Medulla oblongata (tissue), 1 donor: ENCODE measurements at regions not wholly inside any gene's neighbourhood (a gene's known extent, or its start where the extent isn't known, plus 50 kb on each side); places are given as distances from the start of the nearest gene placed in this dataset.

ENCODE experiments used
- DNase-seq: peaks from one replicate; pipeline ENCODE4 v3.0.0-alpha.2; 2015; ENCODE audit errors: extremely low spot score

DNA sequence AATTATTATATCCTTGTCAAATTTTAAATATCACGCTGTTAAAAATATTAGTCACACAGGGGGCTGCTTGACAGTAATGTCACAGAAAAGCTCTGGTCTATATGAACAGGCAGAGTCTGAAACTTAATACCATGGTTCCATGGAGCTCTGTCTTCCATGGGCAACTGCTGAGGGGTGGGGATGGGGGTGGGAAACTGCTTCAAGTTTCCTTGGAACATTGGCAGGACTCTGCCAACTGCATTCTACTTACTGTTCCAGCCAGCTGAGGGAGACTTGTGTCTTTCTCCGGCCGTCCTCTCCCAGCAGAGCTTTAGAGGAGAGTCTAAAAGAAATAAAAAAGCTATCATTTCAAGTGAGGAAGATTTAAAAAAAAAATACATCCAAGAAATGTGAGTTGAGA is 348.7 kb downstream of the ZIC1 start:
- DNase-seq, result peak; percentile 41

DNA sequence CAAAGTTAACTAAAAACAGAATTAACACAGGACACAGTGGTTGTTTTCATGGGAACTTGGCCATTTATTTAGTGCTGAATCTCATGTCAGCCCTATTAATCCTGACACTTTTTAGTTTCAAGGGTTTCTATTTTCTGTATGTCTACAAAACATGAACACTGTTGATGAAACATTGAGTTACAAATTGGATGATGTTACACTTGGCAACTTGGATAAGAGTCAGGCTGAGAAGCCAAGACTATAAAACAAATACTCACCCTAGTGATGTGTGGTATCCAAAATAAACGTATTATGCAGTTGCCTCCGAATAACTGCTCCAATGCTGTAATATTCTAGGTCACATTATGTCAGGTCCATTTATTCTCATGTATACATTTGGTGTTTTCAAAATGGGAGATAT is 349.6 kb downstream of the ZIC1 start:
- DNase-seq, result peak; percentile 8

DNA sequence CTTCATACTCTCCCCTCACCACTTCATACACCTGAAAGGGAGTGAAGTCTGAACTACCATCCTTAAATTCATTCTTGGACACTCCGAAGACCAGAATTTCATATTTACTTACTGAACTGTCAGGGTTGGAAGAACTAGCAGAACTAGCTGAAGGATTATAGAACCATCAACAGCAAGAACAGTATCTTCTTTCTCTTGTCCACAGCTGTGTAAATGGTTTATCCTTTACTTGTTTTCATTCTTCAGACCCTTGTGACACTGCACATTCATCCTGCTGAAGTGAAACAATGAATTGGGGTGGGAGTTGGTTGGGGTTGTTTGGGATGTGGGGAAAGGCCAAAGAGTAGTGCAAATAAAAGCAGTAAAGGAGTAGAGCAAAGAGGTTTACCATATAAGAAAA is 350.9 kb downstream of the ZIC1 start:
- no peak for DNase-seq

DNA sequence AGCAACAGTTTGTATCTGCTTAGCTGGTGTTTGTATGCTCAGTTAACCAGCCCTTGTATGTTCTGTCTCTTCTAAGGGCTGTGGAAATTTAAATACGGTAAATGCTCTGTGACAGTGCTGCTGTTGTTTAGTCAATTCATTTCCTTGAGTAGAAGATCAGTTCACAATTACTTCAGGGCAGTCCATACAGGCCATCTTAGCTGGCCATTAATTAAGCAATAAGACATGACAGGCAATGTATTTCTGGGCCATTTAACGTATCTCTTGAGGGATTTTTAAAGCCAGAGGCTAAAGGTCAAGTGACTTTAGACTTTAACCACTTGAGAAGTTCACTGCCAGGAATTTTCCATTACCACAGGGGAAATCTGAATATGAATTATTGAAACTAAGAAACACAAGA is 351.8 kb downstream of the ZIC1 start:
- DNase-seq, result no peak

DNA sequence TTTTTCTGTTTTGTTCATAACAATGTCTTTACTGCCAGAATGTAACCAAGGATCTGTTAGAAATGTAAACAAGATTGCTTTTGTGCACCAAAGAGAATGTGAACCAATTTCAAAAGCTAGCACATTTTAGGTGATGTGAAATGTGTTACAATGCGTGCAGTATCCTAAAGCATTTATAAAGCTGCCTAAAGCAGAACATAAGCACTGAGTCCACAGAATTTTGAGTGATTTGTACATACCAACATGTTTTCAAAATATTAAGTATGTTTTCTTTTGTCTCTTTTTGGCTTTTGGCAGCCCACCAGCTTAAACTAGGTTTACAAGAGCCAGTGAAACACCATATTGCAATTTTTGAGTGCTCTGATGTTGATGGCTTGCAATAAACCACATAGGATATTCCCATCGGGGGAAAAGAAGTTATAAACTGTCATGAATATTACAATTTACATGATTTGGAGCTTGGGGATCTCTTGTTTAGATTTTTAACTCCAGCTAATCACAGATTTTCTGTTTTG is 364.0 kb downstream of the ZIC1 start:
- DNase-seq, result no peak

DNA sequence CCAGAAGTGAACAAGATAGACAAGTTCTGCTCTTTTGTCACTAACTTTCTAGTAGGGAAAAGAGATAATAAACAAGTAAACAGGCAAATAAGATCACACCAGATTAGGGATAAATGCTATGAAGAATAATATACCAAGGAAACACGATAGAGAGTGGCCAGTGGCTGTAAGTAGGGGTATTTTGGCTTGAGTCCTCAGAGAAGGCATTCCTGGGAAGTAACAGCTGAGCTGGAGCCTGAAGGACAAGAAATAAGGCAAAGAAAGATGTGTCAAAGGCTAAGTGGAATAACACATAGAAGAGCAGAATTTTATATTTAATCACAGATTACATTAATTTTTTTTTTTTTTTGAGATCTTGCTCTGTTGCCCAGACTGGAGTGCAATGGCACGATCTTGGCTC is 366.2 kb downstream of the ZIC1 start:
- DNase-seq, result no peak

DNA sequence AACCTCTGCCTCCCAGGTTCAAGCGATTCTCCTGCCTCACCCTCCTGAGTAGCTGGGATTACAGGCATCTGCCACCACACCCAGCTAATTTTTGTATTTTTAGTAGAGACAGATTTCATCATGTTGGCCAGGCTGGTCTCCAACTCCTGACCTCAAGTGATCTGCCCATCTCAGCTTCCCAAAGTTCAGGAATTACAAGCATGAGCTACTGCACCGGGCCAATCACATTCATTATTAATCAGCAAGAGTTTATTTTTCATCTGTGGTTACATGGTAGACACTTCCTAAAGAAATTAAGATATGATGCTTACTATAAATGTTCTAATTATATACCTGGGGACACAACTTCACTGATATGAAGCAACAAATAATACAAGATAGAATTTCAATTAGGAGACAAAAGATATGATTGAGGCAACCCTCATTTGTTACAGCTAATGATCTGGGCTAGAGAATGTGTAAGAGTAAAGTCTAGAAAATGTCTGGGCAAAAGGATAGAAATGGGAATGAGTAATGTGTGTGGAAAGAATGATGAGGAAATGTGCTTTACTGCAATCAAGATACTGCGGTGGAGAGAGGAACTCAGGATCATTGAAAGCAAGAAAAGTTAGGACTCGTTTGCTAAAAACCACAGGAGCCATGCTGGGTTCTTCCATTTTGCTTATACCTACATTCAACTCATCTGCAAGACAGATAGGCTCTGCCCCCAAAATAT is 366.8 kb downstream of the ZIC1 start:
- no peak for DNase-seq

DNA sequence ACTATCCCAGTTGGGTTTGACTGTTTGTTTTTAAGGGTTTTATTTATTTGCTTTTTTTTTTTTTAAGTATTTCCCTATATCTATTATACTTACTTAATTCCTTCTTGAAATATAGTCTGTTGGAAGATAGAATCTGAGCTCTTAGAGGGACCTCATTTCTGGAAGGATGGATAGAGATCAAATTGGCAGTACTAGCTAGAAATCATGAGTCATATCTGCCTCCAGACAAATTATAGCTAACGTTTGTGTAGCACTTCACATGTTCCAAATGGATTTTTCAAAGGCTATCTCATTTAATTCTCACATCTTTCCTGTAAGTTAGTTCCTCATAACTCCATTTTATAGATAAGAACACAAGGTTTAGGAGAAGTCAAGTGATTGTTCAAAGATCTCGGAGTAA is 384.7 kb downstream of the ZIC1 start:
- DNase-seq, result no peak

DNA sequence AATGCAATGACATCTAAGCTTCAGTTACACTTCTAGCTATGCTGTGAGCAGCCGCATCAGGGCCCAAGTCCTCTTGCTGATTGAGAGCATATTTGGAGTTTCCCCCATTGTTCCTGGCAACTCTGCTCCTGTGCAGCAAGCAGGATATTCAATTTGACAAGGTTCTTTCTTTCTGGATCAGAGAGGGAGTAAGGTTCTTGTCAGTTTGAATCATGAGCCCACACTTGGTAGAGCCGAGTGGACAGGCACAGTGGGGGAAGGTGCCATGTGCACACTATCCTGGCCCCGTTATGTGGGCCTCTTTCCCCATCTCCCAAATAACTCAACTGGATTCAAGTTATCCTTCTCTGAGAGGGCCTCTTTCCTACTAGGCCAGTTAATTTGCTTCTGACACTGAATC is 385.4 kb downstream of the ZIC1 start:
- DNase-seq, result no peak

DNA sequence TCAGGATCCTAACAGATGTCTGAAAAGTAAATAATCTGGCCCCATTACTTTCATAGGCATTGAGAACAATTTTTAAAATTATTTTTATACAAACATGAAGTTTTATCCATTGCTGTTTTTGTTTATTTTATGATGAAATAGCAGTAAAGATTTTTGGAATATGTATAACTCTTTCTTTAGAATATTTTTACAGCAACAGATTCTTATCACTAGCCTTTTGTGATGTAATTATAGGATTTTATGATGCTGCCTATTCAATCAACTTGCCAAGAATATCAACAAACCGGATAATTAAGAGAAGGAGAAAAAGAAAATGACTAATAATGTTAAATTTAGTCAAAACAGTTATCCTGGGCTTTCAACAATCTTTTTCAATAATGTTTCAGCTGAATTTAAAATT is 386.3 kb downstream of the ZIC1 start:
- DNase-seq, result no peak

DNA sequence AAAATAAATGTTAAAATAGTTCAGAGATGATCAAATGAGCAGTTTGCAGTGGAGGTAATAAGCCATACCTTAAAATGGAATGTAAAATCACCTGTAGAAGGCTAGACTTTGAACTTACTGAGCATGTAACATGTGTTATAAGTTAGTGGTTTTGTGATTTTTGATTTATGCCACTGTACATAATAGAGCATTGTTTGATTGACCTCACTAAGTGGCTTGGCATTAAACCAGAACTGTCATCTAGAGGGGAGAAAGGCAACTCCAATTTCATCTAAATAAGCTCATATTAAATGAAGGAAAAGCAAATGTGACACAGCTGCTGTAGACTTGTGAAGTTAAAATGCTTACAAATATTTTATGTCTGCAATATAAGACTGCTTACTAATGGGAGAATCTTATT is 387.9 kb downstream of the ZIC1 start:
- no peak for DNase-seq

DNA sequence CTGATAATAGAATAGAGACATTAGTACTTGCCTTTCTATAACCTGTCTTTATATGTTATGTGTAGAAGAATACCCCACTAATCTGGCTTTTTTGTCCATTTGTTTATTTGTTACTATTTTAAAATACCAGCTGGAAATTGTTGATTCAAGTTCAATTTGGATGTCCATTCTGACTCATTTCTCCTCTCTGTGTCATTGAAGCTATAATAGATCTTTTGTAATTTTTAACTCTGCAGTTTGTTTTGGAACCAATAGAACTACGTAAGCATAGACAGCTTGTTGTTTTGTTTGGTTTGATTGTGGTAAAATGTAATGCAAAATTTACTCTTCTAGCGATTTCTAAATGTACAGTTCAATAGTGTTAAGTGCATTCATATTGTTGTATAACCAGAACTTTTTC is 390.4 kb downstream of the ZIC1 start:
- DNase-seq, result no peak

DNA sequence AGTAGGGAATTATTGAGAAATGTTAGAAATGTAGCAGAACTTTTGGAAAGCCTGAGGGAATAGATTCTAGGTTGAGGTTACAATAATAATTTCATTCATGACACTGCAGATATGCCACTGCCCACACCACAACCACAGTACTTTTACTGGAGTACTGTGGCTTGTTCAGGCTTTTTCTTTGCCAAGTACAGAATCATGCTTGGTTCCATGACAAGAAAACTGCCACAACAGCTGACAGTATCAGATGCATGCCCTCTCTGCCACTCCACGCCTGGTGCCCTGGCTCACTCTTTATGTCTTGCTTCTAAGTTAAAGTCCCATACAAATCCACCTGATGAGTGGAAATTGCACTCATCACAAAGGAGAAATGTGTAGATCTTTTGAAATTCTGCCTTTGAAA is 398.6 kb downstream of the ZIC1 start:
- DNase-seq, result no peak

DNA sequence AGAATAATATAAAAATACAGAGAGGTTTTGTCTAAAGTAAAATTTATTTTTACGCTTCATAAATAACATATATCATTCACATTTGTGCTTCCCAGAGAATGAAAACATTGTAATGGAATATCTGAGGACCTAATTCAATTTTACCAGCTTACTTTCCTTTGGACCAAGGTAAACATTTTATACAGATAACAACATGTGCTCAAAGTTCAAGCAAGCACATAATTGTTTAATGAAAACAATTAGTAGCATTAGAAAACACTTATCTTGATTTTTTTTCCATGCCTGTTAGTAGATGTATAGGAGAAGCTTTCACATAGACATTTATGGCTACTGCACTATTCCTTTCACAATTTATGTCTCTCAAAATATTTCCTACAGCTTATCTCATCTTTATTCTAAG is 400.0 kb downstream of the ZIC1 start:
- DNase-seq, result no peak

DNA sequence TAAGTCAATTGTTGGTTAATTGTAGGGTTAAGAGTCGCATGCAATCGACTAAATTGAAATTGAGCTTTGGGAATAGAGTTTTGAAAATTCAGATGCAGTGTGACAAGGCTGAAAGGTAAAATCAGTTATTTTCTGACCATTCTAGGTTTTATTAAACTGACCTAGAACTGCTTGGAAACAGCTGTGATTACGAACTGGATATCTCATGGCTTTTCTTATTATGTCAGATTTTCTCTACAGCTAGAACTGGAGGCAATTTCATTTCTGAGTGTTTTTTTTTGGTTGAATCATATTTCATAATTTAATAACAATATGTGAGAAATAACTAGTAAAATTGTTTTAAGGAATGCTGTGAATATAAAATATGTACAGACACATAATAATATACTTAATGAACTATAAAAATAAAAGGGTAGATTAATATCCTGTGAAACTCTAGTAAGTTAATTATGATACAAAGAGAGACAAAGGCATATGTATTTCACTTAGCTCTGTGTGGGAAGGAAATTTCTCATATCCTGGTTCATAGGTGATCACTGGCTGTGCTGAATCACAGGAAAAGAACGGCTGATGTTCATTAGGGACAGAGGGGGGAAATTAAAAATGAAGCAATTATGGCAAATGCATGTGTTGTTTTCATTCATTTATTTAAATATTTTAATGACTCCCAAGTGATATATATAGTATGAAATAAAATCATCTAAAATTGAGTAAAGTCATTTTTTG is 403.2 kb downstream of the ZIC1 start:
- DNase-seq, result no peak

DNA sequence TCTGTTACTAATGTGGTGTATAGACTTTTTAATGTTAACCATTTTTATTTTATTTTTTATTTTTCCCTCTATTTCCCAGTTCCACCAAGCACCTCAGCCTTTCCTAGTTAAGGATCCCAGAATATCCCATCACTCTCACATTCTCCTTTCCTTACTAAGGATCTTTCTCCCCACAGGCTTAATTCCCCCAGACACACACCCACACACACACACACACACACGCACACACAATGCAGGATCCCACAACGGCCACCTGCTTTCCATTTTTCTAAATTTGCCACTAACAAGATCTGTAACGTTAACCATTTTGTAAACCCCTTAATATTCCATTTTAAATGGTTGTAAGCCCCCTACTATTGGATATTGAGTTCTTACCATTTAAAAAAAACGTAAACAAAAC is 404.1 kb downstream of the ZIC1 start:
- no peak for DNase-seq

DNA sequence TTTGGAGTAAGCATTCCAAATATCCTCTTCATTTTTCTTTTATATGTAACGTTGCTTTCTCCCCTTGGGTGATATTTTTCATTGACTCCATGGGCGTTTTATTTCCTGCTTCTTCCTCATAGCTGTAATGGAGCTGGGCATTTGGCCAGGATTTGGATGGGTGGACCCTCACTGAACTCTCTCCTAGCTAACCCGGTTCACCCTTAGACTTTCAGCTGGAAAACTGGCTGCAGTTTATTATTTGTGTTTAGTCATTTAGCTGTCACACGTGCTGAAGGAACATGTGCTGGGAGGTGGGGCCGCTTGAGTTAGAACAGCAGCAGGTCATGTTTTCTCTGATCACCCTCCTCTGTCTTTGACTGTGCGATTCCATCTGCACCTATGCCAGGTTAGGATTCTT is 407.6 kb downstream of the ZIC1 start:
- peak; percentile 3 for DNase-seq

DNA sequence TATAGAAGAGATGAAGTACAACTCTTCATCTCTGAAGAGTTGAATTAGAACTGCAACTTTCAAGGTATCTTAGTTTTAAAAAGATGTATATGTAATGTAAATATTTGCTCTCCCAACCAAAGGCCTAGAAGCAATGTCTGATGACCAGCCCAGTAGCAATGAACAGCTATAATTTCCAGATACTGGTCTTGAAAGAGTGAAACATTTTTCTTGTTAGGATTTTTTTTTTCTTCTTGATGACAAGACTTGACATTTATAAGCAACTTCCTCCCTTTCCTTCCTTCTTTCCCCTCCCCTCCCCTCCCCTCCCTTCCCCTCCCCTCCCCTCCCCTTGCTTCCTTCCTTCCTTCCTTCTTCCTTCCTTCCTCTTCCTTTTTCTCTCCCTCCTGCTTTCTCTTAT is 423.4 kb downstream of the ZIC1 start:
- no peak for DNase-seq

DNA sequence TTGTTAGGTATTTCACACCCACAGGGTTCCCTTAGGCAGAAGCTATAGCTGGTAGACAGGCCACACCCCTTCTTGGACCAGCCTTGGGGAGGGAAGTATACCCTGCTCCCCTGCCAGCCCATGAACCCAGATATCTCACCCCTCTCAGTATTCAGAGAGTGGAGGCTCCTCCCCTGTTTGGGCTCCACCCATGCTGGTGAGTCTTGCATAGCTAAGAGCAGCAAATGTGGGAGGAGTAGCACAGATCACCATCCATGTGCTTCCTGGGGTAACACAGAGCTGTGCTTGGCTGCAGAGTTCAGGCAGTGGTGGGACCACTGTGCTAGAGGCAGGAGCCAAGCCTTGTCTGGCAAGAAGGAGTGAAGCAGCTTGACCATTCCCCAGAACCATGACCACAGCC is 427.2 kb downstream of the ZIC1 start:
- DNase-seq, result no peak

DNA sequence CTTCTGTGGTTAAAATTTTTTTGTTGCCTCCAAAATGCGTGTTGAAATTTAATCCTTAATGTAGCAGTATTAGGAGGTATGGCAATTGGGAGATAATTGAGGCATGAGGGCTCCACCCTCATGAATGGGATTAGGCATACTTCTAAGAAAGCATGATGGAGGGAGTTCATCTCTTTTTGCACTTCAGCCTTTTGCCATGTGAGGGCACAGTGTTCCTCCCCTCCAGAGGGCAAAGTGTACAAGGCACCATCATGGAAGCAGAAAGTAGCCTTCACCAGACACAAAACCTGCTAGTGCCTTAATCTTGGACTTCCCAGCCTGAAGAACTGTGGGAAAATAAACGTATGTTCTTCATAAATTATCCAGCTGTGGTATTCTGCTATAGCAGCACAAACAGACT is 429.5 kb downstream of the ZIC1 start:
- DNase-seq, result no peak

DNA sequence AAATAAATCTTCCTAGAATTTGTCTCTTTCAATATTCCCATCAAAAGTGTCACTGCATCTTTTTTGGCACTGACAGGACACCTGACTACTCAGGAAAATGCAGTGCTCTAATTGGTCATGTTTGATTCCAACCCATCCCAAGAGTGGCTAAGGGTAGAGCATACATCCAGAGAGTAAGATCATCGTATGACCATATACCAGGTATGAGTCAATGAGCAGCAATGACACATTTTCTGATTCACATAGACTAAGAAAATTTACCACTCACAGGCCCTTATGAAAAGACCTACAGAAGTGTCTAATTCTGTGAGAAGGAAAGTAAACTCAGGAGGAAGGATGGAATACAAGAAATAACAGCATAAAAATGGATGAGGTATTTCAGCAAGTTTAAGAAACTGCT is 434.2 kb downstream of the ZIC1 start:
- DNase-seq, result no peak

DNA sequence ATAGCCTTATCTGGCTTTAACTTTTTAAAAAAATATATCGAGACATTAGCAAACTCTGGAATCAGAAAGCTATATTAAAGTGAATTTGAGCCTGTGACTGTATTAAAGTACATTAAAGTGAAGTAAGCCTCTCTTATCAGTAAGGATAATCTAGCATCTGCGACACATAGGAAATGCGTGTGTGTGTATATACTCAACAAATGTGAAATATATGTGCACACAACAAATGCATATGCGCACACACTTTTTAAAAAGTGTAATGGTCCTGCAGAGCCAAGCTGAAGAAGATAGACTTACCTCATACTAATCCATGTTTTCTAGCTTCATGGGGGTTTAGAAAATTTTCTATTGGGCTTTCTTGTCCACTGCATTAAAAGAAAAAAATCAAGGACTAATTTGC is 437.1 kb downstream of the ZIC1 start:
- DNase-seq, result no peak

DNA sequence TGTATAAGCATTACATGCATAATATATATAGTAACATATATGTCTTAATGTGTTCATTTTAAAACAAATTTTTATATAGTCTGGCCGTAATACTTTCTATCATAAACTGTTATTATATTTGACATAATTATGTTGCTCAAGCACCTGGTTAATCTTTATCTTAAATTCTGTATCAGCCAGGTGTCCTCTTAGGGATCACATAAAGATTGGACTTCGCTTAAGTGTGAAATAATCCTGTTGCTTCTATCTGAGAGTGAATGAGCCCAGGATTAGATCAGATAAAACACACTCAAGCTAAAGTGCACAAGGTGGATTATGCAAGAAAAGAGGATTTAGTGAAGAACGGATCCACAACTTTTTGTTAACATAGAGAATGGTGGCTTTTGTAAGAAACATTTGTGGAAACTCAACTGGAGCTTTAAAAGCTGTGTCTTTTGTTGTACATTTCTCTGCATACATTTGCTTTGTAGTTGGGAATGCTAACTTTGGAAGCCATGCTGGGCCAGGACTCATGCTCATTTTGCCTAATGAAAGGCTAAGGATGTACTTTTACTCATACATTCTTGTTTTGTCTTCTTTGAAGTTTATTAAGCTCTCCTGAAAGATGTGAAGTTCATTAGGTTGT is 437.8 kb downstream of the ZIC1 start:
- no peak for DNase-seq
